CD4-positive, alpha-beta T cell treated with Interferon alpha-2 for 1 hour (primary cell): ENCODE measurements at regions not wholly inside any gene's neighbourhood (a gene's known extent, or its start where the extent isn't known, plus 50 kb on each side); places are given as distances from the start of the nearest gene placed in this dataset.

ENCODE experiments used
- DNase-seq, 2 donors: peaks; one replicate each; pipeline ENCODE4 v3.0.0-alpha.2; 2020 to 2022

- DNase-seq: no peak
Observed at GRCh38 chr16:73232555-73233328, 184.8 kb upstream of the ZFHX3 start.

DNA sequence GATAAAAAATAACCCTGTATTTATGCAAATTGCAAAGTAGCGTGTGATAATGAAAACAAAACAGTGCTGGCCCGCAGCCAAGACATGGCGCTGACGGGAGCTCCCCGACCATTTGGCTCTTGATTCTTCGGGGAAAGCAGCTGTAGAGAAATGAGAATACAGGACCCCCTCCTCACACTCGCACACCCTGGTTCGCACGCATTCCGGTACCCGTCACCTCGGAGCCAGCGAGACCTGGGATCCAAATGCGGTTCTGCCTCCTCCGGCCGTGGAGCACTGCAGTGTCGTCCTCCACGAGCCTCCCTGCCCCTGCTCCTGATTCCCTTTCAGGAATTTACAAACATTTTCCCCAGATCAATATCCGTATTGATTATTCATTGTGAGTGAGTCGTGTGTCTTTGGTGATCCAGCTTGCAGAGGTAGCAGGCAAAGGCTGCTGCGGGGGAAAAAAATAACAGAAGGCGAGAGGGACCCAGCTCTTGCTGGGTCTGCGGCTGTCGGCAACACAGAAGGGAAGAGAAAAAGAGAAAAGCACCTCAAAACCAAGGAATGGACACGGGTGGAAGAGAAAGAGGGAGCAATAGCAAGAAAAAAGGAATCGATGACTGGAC, 184.1 kb upstream of the ZFHX3 start:
- DNase-seq: no peak

GRCh38 chr16:73231379-73231778, 183.5 kb upstream of the ZFHX3 start:
- DNase-seq: no peak

GRCh38 chr16:73230651-73231050, 182.7 kb upstream of the ZFHX3 start:
- no peak for DNase-seq

GRCh38 chr16:73228649-73229048, 180.7 kb upstream of the ZFHX3 start:
- DNase-seq: no peak

DNA sequence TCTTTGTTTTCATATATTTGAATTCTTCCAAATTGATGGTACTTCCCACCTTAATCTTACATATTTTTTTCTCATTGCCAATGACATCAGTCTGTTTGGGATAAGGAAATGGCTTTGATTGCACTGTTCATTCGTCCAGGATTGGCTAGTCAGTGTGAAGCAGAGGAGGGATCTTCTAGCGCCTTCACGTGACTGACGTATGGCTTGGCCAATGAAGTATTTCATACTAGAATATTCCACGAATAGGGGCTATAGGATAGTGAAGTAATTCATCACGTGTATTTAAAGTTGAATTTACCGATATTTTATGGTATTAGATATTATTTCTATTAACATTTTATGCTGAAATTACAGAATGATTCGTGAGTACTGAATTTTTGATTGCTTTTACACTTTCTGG, 178.7 kb upstream of the ZFHX3 start:
- DNase-seq: no peak

DNA sequence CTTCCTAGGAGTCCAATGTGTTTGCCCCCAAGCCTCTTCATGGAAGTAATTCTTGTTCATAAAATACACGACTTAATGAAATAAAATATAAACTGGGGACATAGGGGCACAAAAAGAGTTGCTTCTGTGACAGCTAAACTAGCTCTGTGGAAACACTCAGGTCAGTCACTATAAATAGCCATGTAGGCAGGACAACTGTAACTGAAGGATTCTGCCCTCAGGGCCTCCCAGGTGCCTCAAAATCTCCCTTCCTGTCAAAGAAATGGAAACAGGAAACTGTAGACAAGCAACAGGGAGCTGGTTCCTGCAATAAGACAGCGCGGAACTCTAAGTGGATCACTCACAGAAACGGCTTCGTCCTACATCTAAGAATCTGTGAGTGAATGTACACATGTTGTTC, 178.1 kb upstream of the ZFHX3 start:
- DNase-seq: no peak

DNA sequence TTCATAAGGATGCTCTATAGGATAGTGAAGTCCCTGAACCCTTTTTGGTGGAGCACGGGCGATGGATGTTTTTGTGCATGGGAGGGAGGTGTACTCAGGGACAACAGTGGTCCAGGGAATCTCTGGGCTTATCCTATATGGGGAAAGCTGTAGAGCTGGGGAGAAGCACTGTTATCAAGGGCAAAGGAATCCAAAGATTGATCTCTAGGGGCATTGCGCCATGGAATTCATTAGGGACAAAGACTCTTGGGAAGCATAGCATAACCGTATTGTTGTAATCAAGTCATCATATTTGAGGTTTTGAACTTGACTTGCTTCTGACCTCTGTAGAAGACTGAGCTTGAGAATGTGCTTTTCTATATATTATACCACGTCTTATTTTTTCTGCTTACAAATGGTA, 172.9 kb upstream of the ZFHX3 start:
- no peak for DNase-seq

- DNase-seq: no peak
Observed at GRCh38 chr16:73219176-73219575, 171.2 kb upstream of the ZFHX3 start.

DNA sequence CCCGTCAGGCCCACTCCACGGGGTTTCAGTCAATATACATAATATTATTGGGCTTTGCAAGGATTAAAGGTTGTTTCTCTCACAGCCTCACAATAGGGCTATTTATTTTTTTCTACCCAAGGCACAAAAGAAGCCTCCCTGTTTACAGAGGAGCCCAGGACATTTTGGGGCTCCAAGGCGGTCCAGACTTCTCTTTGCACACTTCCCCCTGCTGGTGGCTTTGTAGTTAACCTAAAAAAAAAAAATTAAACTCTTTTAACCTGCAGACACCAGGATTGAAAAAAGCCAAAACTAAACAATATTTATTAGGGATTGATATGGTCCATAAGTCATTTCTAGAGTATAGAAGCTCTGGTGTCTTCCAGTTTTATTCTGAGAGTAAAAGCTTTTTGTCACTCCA, 169.7 kb upstream of the ZFHX3 start:
- DNase-seq: no peak

DNA sequence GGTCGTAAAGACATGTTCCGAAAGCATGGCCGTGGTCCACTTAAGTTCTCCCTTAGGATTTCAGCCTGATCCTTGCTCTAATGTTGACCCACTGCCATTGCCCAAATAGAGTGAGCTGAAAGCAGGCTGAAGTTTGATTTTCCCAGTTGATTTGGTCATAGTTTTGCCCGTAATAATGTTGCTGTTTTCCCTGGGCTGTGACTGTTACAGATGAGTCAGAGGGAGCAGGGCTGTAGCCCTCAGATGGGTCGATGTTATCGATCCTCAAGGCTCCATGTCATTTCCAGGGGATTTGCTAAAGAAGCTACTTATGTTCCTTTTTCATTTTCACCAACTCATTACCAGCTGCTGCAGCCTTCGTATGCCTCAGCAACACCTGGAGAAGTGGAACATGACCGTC, 169.0 kb upstream of the ZFHX3 start:
- DNase-seq: no peak

DNA sequence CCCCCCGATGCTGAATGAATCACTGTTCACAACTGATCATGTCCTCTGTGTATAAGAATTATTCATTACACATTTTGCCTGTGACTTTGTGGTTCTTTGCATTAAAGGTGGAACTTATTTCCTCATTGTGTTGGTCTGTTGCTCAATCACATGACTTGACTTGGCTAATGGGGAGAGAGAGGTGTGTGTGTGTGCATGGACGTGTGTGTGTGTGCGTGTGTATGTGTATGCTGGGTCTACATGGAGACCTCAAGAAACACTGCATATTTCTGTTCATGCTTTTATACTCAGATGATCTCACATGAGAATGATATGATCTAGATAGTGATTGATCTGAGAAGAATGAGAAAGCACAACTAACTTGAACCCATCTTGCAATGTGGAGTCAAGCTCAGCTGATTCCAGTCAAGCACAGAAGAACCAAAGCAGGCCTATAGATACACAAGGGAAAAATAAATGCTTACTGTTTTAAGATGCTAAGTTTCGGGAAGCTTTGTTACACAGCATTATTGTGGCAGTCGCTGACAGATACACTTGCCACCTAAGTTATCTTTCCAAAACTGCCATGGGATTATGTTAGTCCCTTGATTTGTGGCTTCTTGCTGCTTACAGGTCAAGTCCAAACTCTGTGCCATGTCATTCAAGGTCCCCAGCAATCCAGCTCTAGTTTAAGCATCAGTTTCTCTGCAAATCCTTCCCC, 167.9 kb upstream of the ZFHX3 start:
- DNase-seq: no peak

DNA sequence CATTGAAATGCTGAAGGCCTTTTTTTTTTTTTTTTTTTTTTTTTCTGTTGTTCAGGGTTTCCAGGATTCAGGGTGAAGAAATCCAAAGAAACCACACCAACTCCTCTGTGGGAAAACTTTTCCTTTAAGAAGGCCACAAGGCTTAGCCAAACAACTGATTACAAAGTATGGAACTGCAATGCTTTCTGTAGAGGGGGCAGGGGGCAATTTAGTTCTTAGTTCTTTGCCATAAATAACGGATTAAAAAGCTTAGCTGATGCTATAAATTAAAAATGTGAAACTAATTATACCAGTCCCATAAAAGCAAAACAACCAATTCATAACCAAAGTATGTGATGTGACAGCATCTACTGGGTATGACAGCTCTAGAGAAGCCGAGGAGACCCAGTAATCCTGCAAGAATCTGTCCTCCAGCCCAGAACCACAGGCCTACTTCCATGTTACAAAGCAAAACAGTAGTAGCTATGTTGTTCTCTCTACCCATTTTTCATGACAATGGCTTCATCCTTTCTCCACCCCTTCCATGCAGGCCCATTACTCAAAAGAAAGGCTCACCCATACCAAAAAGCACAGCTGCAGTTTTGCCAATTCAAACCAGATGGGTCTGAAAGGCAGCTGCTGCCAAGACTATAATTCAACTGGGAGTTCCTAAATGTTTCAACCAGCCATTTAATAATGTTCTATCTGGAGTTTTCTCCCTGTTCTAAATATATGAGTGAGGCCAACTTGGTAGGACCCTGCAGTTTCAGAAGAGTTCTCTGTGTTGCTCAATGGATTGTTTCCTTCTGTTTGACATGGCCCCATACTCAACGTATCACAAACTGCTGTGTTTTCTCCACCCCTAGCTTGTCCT, 167.1 kb upstream of the ZFHX3 start:
- DNase-seq: no peak

DNA sequence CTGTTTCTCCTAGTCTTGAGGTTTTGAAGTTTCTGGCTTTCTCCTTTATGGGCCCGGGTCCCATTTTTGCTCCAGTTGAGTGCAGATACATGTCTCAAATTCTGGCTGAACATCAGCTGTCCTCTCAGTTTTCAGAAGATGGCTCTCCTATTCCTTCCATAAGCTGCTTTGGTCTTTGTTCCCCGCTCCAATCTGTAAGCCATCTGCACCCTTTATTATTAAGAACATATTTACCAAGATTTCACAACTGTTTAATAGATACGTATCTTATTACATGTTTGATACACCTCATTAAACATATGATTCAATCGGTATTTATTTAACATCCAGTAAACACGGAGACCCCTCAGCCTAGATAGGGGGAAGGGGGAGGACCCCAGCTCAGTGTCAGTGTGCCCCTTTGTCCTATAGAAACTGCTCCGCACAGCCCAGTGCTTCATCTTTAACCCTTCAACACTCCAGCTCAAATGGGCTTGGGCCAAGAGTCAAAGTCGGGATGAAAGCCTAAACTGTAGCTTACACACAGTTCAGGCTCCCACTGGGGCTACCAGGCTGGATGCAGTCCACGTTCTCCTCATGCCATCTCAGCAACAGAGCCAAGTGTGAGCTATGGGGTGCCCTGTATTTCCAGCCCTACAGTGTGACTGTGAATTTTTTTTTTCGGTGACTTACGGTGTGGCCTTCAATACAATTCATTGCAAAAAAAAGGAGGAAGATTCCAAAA, 166.0 kb upstream of the ZFHX3 start:
- no peak for DNase-seq

GRCh38 chr16:73212431-73212830, 164.5 kb upstream of the ZFHX3 start:
- no peak for DNase-seq

GRCh38 chr16:73210686-73211085, 162.8 kb upstream of the ZFHX3 start:
- no peak for DNase-seq

- DNase-seq: no peak
Observed at GRCh38 chr16:73210084-73210483, 162.2 kb upstream of the ZFHX3 start.

DNA sequence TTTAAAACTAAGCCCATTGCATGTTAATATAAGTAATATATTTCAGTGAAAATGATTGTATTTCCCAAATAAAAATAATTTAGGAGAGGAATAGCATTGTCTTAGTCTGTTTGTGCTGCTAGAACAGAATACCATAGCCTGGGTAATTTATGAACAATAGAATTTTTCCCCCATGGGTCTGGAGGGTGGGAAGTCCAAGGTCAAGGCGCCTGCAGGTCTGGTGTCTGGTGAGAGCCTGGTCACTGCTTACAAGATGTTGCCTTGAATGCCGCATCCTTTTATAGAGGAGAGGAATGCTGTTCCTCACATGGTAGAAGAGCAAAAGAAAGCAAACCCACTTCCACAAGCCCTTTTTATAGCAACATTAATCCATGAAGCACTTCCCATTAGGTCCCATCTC, 161.3 kb upstream of the ZFHX3 start:
- no peak for DNase-seq

DNA sequence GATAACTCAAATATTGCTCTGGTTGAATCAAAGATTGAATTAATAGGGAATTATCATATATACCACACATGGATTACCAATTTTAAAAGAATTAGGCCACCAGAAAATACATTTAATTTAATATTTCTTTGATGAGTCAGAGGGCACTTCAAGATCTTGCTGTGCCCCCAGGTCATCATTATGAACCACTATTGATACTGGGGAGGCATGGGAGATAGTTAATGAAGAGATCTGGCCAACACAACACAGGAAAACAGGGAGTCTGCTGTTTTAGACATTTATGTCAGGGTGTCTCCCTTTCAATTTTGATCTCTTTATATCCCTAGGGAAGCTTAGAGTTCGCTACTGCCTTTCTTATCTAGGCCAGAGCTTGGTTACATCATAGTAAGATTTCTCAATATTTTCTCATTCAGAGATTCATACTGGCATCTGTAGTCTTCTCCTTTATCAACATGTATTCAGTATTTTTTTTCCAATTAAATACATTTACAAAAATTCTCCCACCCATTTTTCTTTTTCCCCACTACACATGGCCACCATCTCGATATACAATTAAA, 158.3 kb upstream of the ZFHX3 start:
- DNase-seq: no peak

DNA sequence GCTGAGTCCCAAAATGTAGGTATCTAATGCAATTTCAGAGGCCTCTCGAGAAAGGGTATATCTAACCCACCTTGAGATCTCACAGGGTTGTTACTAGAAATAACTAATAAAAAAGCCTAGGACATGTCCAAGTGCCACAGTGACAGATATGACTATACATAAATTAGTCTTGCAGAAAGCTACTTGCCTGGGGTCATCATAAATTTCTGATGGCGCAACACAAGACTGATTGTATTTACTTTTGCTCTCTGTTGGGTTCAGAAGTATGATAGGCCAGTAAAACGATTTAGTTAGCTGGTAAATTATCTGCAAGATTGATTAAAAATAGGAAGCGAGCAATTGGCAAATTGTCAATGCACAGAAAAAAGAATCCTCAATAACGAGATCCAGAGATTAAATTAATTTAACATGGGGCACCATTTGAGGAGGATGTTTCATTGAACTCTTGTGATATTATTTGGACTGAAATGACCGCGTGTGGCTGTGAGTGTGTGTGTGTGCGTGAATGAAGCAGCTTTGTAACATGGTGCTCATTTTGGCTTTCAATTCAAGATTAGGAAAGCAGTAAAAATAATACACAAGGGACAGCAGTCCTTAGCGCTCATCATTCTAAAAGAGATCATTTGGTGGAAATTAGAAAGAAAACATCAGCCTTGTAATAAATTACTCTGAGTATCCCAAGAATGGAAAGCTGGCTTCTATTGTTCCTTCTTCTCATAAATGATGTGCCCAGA, 157.4 kb upstream of the ZFHX3 start:
- DNase-seq: no peak

GRCh38 chr16:73204359-73205152, 156.6 kb upstream of the ZFHX3 start:
- no peak for DNase-seq
